GM21367 (cell line): ENCODE measurements at regions not wholly inside any gene's neighbourhood (a gene's known extent, or its start where the extent isn't known, plus 50 kb on each side); places are given as distances from the start of the nearest gene placed in this dataset.
"Not testable (repeated sequence)": the region's sequence is repeated elsewhere in the genome, so short reads cannot be mapped to it uniquely, and the experiment has no call there.

Experiments used
- ATAC-seq: cut with Tn5 transposase; IDR thresholded peaks from one replicate; pipeline ENCODE4 v1.9.1; 2021; ENCODE audit not compliant: unreplicated experiment

GRCh38 chr15:32536507-32537172 lies 56.6 kb upstream of the GOLGA8N start:
- peak; percentile 82 for ATAC-seq

GRCh38 chr15:32536057-32536493 lies 57.2 kb upstream of the GOLGA8N start:
- peak; percentile 10 for ATAC-seq

- not testable (repeated sequence) for ATAC-seq
Measured at GRCh38 chr15:32535150-32535898, 57.9 kb upstream of the GOLGA8N start.

- not testable (repeated sequence) for ATAC-seq
Measured at GRCh38 chr15:32522900-32523299, 67.5 kb upstream of the GOLGA8O start.

- not testable (repeated sequence) for ATAC-seq
Measured at GRCh38 chr15:32522421-32522820, 67.0 kb upstream of the GOLGA8O start.

GRCh38 chr15:32518976-32519375 lies 63.5 kb upstream of the GOLGA8O start:
- not testable (repeated sequence) for ATAC-seq

GRCh38 chr15:32518013-32518412 lies 62.6 kb upstream of the GOLGA8O start:
- ATAC-seq: not testable (repeated sequence)

- not testable (repeated sequence) for ATAC-seq
Measured at GRCh38 chr15:32516954-32517353, 61.5 kb upstream of the GOLGA8O start.

GRCh38 chr15:32513378-32513777 lies 57.9 kb upstream of the GOLGA8O start:
- not testable (repeated sequence) for ATAC-seq

- not testable (repeated sequence) for ATAC-seq
Measured at GRCh38 chr15:32510027-32510426, 54.6 kb upstream of the GOLGA8O start.

- not testable (repeated sequence) for ATAC-seq
Measured at GRCh38 chr15:32508081-32508480, 52.6 kb upstream of the GOLGA8O start.

- ATAC-seq: not testable (repeated sequence)
Measured at GRCh38 chr15:32506787-32507186, 51.4 kb upstream of the GOLGA8O start.

GRCh38 chr15:32505633-32506032 lies 50.2 kb upstream of the GOLGA8O start:
- not testable (repeated sequence) for ATAC-seq
